Ovary (tissue), 3 donors: ENCODE measurements at regions not wholly inside any gene's neighbourhood (a gene's known extent, or its start where the extent isn't known, plus 50 kb on each side); places are given as distances from the start of the nearest gene placed in this dataset.

Experiments used
- EP300 ChIP-seq: sonication (generic); formaldehyde crosslinking; IDR thresholded peaks from one replicate; pipeline ENCODE4 v1.6.1; 2017; ENCODE audit warnings: antibody characterized with exemption
- TF ChIP-seq, protein P1 (sequence below), 3 donors: fragments of 450-650 bp in 2 of 3; fragments of 200-600 bp in 1 of 3; IDR thresholded peaks; one replicate each; pipeline versions ENCODE4 v1.5.1 to v1.8.0; 2016 to 2022; ENCODE audit warnings: antibody characterized with exemption in 3 of 3, mild to moderate bottlenecking in 1 of 3
- donor health status: DM: no; HTN: no; CAD: no.

- TF ChIP-seq, protein P1, sequence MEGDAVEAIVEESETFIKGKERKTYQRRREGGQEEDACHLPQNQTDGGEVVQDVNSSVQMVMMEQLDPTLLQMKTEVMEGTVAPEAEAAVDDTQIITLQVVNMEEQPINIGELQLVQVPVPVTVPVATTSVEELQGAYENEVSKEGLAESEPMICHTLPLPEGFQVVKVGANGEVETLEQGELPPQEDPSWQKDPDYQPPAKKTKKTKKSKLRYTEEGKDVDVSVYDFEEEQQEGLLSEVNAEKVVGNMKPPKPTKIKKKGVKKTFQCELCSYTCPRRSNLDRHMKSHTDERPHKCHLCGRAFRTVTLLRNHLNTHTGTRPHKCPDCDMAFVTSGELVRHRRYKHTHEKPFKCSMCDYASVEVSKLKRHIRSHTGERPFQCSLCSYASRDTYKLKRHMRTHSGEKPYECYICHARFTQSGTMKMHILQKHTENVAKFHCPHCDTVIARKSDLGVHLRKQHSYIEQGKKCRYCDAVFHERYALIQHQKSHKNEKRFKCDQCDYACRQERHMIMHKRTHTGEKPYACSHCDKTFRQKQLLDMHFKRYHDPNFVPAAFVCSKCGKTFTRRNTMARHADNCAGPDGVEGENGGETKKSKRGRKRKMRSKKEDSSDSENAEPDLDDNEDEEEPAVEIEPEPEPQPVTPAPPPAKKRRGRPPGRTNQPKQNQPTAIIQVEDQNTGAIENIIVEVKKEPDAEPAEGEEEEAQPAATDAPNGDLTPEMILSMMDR (IDR thresholded peaks at IDR 0.05): no peak
- TF ChIP-seq EP300: no peak
These were observed 267.6 kb downstream of the SETD4 start for GRCh38 chr21:35792569-35793305.
